Cerebellar nuclear complex (tissue), 1 donor: ENCODE measurements at regions not wholly inside any gene's neighbourhood (a gene's known extent, or its start where the extent isn't known, plus 50 kb on each side); places are given as distances from the start of the nearest gene placed in this dataset.

Experiments used
- DNase-seq, 2 experiments: peaks; one replicate each; lab custom pipeline; 2025; lab: John Stamatoyannopoulos, UW

DNA sequence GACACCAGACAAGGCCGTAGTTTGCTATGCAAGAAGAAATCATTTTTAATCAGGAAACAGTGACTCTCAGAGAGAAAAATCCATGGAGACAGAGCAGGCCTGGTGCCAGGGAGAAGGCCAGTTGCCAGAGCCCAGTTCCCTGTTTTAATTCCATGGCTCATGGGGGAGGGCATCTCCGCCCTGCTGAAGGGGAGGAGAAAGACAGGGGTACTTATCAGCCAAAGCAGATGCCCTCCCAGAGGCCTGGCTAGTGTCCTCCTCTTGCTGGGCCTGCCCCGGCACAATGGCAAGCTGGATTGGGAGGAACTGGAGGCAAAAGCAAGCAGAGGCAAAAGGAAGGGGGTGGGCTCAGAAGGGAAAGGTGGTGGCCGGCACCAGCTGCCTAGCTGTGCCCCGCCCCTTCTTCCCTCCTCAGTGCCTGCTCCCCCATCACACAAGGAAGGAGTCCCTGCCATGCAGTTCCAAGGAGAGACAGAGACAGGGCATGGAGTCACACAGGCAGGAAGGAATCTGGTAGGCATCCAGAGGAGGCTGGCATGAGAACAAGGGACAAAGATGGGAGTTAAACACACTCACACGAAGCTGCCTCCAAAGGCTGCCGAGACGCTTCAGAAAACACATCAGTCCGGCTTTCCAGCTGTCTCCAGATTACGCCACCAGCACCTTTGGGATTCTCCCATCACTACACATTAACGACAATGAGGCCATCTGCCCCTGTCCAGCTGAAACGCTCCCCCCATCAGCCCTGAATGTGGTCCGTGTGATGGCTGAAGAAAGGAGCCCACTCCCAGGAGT lies 591.8 kb downstream of the BUD13 start:
- DNase-seq, result peak in 1 of 2 experiments; percentile 17

DNA sequence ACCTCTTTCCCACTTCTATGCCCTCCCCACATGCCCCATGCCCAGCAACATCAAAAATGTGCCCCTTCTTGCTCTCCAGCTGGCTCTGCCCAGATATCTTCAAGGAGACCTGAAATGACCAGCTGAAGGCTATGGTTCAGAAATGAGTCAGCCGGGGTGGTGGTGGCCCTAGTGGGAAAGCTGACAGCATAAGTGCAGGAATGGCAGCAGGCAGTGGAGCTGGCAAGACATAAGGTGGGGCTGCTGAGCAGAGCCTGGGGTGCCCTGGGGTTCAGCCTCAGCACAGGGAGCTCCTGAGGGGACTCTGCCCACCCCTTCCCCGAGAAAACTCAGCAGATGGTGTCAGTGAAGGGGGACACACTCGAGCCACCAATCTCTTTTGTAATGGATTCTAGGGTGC lies 593.4 kb downstream of the BUD13 start:
- DNase-seq, result no peak

DNA sequence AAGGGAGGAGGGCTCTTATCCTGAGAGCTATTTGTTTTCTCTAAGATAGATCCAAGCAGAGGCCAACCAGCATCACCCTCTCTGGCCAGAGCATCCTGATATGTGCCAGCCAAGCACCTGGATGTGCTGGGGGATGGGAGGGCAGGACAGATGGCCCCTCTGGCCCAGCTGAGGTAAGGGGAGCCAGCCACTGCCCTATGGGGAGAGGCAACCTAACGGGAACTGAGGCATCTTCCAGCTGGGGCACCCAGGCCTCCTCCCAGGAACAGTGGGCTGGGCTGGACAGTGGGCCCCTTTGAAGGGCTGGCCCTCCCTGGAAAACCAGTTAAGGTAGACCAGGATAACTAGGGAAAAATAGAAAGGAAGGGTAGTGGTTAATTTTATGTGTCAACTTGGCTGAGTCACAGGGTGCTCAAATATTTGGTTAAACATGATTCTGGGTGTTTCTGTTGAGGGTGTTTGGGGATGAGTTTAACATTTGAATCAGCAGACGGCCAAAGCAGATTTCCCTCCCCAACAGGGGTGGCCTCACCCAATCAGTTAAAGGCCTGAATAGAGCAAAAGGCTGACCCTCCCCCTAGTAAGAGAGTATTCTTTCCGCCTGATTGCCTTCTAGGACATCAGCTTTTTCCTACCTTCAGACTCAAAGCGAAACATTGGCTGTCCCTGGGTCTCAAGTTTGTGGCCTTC lies 595.1 kb downstream of the BUD13 start:
- DNase-seq, result no peak

DNA sequence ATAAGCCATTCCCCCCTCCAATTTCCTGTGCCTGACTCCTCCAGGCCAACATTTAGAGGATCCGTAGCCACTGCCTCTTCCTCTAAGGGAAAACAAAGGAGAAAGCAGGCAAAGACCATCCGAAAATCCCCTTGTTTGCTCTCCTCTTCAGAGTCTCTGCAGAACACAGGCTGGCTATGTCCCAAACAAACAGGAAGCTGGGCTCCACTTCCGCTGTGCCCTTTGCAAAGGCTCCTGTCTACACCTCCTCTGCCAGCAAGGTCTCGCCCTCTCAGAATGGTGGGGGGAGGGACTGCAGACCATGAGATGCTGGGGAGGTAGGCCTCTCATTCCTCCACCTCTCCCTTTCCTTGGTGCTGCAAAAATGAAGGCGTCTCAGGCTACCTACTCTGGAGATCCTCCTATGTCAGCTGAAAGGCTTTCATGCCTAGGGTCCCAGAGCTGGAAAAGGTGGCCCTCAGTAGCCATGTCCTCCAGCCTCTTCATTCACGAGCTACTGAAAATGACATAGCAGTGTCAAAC lies 596.2 kb downstream of the BUD13 start:
- DNase-seq, result no peak

DNA sequence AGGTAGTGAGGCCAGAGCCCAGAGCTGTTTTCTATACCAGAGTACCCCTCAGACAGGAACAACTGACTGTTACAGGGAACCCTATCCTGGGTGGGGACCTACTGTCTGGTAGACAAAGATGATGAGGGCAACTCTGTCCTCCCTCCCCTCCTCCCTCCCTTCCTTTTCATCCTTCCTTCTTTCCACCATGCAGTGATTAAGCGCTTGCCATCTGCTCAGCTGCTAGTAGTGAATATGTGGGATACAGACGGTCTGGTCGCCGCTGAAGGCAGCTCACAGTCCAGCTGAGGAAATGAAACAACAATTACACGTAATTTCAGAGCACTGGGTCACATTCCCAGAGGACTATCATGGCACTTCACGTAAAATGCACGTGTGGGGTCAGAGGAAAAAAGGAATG lies 597.1 kb downstream of the BUD13 start:
- peak in 1 of 2 experiments; percentile 43 for DNase-seq

DNA sequence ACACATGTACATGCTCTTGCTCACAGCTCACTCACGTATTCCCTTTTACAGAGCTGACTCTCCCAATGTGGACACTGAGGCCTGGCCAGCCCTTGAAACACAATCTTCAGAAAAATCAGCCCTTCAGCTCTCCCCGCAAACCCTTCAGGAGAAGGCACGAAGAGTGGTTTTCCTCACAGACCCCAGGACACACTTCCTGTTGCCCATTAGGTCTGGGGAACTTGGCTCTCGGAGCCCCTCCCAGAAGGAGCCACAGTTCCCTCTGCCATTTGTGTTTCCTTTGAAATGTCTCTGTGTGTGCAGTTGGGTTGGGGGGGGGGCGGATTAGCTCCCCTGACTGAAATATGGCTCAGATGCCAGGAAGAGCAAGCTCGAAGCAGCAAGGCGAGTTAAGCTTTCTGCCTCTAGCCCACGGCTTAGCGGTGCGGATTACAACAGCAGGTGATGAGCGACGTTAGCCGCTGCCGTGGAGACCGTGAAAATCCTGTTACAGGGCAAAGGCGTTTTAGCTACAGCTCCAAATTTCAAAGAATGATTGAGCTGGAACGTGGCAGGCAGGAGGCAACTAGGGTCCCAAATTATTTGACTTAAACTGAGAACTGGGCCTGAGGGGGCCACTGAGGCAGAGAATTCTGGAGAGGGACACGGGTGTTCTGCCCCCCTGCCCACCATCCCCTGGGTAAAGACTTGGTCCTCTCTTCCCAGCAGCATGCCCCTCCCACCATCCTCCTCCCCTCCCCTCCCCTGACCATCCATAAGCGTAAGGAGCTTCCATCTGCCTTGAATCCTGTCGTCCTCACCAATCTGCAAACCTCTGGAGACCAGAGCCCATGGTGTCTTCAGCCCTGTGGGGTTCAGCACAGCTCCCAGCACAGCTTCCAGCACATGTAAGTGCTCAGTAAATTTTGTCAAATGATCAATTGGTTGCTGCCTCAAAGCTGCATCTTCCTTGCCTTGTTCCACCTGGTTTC lies 598.6 kb downstream of the BUD13 start:
- no peak for DNase-seq

DNA sequence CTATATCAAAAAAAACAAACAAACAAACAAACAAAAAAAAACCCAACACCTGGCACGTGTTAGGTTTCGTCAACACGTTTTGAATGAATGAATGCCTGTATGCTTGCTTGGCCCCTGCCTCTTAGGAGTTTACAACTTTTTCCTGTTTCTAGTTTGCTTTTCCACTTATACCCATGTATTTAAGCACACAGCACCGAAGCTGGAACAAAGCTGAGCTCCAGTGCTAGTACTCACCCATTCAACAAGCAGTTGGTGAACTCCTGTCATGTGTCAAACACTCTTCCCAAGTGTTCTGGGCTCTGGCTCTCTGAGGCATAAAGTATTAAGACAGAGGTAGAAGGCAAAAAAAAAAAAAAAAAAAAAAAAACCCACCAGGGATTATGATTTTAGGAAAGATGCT lies 599.3 kb downstream of the BUD13 start:
- DNase-seq, result no peak

DNA sequence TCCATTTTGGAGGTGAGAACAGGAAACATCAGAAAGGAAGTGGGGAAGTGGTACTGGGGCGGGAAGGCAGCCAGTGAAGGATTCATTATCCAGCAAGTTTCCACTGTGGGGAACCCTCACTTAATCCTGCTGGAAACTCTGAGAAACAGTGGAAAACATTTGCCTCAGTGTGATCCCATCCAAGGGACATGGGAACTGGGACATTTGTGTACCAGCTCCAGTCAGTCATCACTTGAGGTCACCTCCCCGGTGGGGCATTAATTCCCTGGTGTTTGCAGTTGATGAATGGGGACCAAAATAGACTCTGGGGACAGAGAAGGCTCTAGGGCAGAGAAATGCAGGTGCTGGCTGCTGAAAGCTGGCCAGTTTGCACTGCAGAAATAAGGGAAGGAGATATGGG lies 599.9 kb downstream of the BUD13 start:
- DNase-seq, result no peak

DNA sequence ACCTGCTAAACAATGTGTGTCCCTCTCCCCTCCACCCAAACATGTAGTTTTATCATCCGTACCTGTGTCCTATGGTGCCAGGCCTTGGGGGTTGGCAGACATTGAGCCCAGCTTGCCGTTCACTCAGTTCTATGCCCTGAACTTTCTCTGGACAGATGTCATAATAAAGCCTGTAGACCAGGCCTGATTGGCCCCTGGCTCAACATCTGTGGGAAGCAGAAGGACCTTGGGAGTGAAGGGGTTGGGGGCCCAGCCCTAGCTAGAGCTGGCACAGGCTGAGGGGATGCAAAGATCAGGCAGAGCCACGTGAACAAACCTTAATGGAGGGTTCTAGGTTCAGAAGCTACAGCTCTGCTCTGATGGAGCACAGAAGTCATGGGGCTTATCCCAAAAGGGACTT lies 600.6 kb downstream of the BUD13 start:
- DNase-seq, result no peak

DNA sequence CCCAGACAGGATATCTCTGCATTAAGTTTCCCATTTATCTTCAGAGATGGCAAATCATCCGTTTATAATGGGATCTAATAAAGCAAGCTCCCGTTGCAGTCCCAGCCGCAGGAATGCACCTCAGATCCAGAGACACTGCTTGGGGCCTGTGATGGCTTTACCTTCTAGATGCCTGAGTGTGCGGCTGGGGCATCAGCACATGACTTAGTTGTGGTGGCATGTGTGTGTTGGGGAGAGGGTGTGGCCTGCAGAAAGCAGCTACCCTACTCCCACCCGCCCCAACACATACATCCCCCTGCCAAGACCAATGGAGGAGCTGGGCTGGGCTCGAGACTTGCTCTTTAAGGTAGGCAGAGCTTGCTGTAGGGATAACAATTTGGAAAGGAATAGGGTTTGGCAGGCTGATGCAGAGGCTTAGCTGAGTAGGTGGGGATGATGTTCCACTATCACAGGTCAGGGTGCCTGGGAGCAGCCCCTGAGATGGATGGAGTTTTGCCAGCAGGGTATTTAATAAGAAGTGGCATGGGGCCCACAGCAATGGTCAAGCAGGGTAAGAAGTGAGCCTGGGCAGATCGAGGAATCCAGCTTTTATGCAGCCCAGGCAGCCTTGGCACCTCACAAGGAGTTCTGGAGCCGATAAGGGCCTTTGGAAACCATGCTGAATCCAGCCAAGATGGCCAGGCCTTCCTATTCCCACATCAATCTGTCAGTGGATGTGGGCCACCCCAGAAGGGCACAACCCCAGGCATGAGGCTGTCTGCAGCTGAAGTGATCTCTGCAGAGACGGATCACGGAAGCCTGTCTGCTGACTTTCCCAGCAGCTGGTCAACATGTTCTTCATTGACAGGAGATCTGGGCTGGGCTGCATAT lies 601.3 kb downstream of the BUD13 start:
- no peak for DNase-seq

DNA sequence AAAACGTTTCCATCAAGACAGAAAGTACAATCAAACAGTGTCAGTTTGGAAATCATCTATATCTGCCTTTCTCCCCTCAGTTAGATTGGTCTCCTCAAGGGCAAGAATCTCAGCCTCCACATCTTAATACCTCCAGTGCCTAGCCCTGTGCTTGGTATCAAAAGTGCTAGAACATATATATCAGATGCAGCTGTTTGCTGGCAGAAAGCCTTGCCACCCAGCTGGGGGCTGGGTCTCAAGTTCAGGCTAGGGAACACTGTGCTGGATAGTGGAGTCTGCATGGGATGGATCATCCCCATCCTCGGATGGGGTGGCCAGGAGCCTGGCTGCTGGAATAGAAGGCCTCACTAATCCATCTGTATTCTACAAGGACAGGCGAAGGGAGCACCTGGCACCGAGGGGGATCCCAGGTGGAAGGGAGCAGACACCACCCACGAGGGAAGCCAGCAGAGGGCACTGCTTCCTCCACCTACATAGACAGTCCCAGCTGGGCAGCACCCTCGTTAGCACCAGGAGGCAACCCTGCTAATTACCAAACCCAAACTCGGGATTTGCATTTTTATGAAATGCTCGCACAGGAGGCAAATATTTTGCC lies 602.2 kb downstream of the BUD13 start:
- no peak for DNase-seq

DNA sequence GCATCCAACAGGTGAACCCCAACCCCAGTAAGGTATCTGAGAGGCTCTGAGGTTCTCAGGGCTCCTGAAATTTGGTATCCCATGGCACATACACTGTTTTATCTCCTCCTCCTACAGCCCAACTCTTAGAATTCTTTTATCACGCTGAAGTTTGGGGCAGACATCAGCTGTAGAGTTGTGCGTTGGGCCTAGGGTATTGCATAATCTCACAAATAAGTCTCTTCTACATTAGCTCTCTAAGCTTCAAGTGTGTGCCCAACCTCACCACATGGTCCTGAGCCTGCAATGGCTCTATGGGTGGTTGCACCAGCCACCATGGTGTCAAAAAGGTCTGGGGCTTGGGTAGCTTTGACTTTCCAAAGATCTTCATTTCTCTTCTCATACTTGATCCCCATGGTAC lies 603.0 kb downstream of the BUD13 start:
- DNase-seq, result no peak

DNA sequence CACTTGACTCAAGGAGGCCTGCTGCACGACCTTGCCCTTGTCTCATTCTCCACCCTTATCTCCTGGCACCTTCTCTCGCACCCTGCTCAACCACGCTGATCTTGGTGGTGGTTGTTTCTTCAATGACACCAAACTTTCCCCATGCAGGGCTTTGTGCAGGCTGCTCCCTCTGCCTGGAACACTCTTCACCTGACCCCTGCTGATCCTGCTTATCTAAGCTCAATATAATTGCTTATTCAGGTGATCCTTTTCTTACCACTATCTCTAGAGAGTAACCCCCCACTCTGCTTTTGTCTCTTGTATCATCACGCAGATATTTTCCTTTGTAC lies 604.4 kb downstream of the BUD13 start:
- no peak for DNase-seq

DNA sequence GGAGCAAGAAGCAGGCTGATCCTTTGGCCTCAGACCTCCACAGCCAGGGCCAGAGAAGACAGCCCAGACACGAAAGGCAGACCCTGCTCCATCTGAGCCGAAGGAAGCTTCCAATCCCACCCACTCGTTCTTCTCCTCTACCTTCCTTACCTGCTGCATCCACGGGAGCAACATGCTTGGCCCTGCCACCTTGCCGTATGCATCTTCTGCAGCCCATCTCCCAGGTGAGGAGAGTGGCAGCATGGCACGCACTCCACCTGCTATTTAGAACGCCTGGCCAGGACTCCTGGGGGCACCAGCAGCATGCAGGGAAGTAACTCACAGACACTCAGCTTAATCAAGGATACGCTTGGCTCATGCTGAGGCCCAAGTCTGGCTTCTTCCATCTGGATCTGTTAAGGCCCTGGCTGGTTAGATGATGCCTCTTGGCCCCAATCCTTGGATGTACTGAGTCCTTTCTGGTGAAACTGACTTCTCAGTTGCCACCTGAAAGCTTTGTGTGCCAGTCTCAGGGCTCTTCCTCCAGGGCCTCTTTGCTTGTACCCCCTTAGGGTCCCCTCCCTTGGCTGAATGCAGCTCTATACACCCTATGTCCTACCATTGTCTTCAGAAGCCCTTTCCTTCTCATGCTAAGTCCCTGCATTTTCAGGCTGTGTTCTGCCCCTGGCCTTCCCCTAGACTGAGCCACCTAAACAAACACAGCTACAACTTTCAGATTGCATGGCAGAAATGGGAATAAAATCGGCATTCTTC lies 604.9 kb downstream of the BUD13 start:
- DNase-seq, result peak in 1 of 2 experiments; percentile 29

DNA sequence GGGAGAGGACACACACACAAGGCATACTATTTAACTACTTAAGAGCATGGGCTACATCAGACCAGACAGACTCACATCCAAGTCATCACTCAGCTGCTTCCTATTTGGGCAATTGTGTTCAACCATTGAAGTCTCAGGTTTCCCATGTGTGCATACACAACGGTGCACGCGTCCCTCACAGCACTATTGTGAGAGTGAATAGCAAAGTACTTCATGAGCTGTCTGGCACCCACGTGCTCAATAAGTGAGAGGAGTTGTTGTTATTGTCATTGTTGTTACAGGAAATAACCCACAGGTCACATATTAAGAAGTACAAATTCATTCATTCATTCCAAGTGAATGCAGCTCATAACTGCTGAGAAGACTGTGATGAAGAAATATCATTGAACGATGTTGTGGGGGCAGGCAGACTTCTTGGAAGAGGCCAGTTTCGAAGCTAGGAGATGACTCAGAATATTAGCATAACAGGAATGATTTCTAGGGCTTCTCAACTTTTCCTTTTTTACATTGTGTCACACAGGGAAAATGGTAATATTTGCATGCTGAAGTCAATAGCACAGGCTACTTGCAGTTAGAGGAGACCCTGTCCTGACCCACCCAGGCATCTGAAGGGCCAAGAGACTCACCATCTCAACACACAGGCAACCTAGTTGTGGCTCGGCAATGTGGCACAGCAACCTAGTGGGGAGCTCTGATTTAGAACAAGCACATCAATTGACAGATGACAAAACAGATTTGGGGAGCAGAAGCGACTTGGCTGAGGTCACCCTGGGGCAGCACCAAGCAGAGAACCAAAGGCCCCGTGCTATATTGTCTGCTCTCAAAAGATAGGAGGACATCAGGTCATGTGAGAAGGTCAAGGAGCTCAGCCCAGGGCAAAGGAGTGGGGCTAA lies 606.0 kb downstream of the BUD13 start:
- no peak for DNase-seq

DNA sequence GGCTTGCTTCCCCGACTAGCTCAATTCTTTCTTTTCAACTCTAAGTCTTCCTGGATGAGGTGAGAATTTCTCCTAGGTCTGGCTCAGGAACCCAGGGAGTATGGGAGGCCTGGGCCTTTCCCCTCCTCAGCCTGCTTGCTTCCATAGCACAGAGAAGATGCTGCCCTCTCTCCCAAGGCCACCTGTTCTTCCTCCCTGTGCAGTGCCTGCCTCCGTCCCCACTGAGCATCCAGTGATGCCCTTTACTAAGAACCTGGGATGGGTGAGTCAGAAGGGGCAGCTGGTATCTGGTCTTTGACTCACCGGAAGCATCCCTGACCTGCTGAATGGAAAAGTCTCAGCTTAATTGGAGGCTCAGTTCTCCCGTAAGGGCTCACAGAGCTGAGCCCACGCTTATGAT lies 607.9 kb downstream of the BUD13 start:
- no peak for DNase-seq

DNA sequence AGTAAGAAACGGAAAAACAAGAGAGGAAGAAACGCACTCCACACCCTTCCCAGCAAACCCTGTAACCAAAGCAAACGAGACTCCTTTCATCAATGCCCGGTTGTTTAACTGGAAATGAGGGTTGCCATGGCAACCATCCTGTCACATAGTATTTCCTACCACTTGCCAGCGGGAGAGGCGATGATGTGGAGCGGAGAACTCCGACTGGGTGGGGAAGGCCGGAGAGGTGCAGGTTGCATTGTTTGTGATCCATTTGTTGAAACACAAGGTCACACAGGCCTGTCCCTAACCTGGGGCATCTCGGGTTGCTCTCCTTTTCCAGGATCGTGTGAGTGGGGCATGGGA lies 609.9 kb downstream of the BUD13 start:
- DNase-seq, result no peak

DNA sequence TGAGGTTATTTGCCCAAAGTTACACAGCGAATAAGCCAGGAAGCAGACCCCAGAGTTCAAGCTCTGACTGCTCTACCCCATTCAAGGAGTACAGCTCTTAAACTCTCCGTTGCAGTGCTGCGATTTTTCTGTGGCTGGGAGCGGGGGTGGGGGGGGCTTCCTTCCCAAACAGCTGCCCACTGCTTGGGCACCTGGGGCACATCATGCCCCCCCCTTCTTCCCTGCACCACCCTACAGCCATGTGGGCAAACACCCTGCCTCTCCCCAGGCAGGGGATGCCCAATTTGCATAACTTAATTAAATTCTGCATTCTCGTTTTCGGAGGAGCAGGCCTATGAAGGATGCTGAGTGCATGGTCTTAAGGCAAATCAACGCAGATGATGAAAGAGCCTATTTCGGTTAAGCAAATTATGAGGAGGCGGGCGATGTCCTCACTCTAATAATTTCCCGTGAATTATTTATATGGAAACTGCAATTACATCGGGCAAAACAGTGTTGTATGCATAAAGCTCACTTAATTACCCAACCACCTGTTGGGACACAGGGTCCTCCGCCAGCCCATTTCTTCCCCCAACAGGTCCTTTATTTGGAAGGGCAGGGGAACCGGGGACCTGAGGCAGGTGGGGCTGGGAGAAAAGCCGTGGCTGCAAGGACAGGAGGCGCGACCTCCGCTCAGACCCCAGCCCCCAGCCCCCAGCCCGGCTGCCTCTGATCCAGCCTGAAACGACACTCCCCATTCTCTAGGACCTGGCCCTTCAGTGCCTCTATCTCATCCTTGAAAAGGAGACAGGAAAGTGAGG lies 610.5 kb downstream of the BUD13 start:
- DNase-seq, result no peak
